ENCODE measurements at regions not wholly inside any gene's neighbourhood (a gene's known extent, or its start where the extent isn't known, plus 50 kb on each side); places are given as distances from the start of the nearest gene placed in this dataset.

DNA sequence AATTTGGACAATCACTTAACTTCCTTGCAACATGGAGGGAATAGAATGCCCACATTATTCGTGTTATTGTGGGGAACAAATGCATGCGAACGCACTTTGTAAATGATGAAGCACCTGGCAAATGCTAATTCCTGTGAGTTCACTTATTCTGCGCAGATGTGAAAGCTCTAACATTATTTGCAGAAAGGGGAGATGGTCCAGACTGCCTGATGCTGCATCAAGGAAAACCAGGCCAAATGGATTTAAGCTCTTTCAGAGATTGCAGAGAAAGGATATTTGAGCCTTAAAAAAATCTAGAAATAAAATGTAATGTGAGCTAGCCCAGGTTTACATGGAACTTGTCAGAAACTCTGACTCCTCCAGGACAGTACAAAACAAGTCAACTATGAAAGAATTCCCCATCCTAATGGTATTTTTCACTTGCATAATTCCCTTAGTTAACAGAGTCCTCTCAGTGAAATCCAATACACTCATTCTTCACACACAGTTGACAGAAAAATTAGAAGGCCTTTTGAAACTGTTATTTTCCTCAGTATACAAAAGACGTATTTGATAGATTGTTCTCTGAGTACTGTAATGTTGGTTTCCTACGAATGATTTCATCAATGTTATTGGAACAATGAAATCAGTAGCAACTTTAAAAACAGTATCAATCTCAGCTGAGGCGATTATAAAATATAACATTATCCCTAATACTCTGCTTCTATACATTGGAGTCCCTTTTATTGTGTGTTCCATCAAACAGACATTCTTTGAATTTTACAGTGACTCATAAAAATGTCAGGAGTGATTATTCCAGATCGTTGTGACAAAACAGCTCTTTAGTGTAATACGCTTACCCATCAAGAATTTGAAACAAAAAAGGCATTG lies 136.3 kb upstream of the ANK3 start:
- TF ChIP-seq, protein P1, sequence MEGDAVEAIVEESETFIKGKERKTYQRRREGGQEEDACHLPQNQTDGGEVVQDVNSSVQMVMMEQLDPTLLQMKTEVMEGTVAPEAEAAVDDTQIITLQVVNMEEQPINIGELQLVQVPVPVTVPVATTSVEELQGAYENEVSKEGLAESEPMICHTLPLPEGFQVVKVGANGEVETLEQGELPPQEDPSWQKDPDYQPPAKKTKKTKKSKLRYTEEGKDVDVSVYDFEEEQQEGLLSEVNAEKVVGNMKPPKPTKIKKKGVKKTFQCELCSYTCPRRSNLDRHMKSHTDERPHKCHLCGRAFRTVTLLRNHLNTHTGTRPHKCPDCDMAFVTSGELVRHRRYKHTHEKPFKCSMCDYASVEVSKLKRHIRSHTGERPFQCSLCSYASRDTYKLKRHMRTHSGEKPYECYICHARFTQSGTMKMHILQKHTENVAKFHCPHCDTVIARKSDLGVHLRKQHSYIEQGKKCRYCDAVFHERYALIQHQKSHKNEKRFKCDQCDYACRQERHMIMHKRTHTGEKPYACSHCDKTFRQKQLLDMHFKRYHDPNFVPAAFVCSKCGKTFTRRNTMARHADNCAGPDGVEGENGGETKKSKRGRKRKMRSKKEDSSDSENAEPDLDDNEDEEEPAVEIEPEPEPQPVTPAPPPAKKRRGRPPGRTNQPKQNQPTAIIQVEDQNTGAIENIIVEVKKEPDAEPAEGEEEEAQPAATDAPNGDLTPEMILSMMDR (conservative IDR thresholded peaks at IDR 0.05; ENCODE audit: low read depth, low read length), result no peak
- no peak for TF ChIP-seq EZH2 (IDR thresholded peaks at IDR 0.05; ENCODE audit: low read length, unreplicated experiment)
- no peak for TF ChIP-seq EZH2phosphoT487 (IDR thresholded peaks at IDR 0.05; ENCODE audit: borderline replicate concordance, low read length)

Measured in PC-3 (cell line).